RWPE2 (cell line): ENCODE measurements at regions not wholly inside any gene's neighbourhood (a gene's known extent, or its start where the extent isn't known, plus 50 kb on each side); places are given as distances from the start of the nearest gene placed in this dataset.

Experiments
- ATAC-seq: fragments of 200-7000 bp; cut with Tn5 transposase; 3 replicates; pipeline ENCODE4 v1.9.1; 2021; ENCODE audit warnings: low read depth
- DNase-seq: peaks from one replicate; pipeline ENCODE4 v3.0.0-alpha.2; 2020; ENCODE audit warnings: low spot score
- H3K27ac ChIP-seq: fragments of 450-650 bp; 2 replicates; pipeline ENCODE4 v1.5.1; 2017; ENCODE audit warnings: mild to moderate bottlenecking; ENCODE audit not compliant: poor library complexity, severe bottlenecking
- H3K27me3 ChIP-seq: fragments of 250-450 bp; sonication (Bioruptor Pico); 2 replicates; pipeline ENCODE4 v1.5.1; 2021; ENCODE audit warnings: mild to moderate bottlenecking, moderate library complexity; ENCODE audit not compliant: insufficient read depth, poor library complexity, severe bottlenecking
- H3K36me3 ChIP-seq: fragments of 250-450 bp; sonication (Bioruptor Pico); 2 replicates; pipeline ENCODE4 v1.5.1; 2020; ENCODE audit warnings: low read depth, mild to moderate bottlenecking, moderate library complexity
- H3K4me1 ChIP-seq: fragments of 250-450 bp; sonication (Bioruptor Pico); 2 replicates; pipeline ENCODE4 v1.5.1; 2021; ENCODE audit warnings: mild to moderate bottlenecking, moderate library complexity; ENCODE audit not compliant: insufficient read depth, poor library complexity, severe bottlenecking
- H3K4me3 ChIP-seq: fragments of 250-450 bp; sonication (Bioruptor Pico); 2 replicates; pipeline ENCODE4 v1.5.1; 2021; ENCODE audit warnings: mild to moderate bottlenecking, moderate library complexity; ENCODE audit not compliant: severe bottlenecking
- H3K9me3 ChIP-seq: fragments of 250-450 bp; sonication (Bioruptor Pico); 2 replicates; pipeline ENCODE4 v1.5.1; 2021; ENCODE audit warnings: mild to moderate bottlenecking, moderate library complexity; ENCODE audit not compliant: severe bottlenecking
- TF ChIP-seq, protein P1 (sequence below): fragments of 450-650 bp; IDR thresholded peaks from one replicate; pipeline ENCODE4 v1.5.1; 2017; ENCODE audit warnings: mild to moderate bottlenecking, moderate library complexity; ENCODE audit not compliant: poor library complexity, severe bottlenecking

DNA sequence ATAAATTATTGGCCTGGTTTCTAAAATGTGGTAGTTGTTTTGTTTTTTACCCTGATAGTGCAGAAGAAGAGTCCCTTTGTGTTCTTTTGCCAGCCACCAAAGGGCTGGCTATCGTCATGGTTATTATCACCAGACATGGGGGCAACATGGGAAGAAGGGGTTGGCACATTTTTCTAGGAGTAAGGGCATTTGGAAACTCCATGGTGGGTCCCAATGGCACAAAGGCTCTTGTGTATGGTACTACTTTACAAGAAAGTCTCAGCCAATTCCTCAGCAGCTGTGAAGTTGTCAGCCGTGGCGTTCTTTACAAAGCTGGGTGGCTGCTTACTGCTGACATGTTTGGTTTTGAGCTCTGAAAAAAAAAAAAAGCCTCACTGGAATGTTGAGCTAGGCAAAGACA lies 330.4 kb upstream of the ESRRG start:
- no peak overlapping the region for H3K4me3 ChIP-seq
- no peaks in the 10 kb centered on the region for H3K4me1 ChIP-seq
- no peaks in the 10 kb centered on the region for H3K9me3 ChIP-seq
- H3K36me3 ChIP-seq: no peaks in the 10 kb centered on the region
- TF ChIP-seq, protein P1, sequence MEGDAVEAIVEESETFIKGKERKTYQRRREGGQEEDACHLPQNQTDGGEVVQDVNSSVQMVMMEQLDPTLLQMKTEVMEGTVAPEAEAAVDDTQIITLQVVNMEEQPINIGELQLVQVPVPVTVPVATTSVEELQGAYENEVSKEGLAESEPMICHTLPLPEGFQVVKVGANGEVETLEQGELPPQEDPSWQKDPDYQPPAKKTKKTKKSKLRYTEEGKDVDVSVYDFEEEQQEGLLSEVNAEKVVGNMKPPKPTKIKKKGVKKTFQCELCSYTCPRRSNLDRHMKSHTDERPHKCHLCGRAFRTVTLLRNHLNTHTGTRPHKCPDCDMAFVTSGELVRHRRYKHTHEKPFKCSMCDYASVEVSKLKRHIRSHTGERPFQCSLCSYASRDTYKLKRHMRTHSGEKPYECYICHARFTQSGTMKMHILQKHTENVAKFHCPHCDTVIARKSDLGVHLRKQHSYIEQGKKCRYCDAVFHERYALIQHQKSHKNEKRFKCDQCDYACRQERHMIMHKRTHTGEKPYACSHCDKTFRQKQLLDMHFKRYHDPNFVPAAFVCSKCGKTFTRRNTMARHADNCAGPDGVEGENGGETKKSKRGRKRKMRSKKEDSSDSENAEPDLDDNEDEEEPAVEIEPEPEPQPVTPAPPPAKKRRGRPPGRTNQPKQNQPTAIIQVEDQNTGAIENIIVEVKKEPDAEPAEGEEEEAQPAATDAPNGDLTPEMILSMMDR: no peak
- H3K27ac ChIP-seq: no peak overlapping the region
- ATAC-seq: no peak
- no peaks in the 10 kb centered on the region for H3K27me3 ChIP-seq
- DNase-seq: no peak

DNA sequence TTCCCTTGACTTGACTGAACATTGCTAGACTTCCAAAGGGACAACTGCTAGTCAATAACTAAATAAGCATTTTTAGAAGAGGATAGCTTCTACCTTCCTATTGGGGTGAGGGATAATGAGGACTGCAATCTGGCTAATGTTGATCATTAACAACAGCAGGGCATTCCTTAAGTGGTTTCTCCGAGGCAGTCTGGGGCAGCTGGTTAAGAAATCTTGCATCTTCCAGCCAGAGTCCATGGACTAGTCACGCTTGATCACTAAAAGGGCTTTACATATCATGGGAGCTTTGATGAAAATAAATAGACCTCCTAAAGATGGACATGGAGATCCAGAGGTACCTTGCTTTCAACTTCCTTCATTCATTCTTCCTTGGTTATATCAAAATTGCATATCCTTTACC lies 329.4 kb upstream of the ESRRG start:
- DNase-seq (no peak), ATAC-seq (no peak)
- TF ChIP-seq, protein P1: no peak
- H3K4me1 ChIP-seq: no peaks in the 10 kb centered on the region
- no peaks in the 10 kb centered on the region for H3K36me3 ChIP-seq
- no peaks in the 10 kb centered on the region for H3K9me3 ChIP-seq
- no peak overlapping the region for H3K27ac ChIP-seq
- no peaks in the 10 kb centered on the region for H3K27me3 ChIP-seq
- H3K4me3 ChIP-seq: no peak overlapping the region

DNA sequence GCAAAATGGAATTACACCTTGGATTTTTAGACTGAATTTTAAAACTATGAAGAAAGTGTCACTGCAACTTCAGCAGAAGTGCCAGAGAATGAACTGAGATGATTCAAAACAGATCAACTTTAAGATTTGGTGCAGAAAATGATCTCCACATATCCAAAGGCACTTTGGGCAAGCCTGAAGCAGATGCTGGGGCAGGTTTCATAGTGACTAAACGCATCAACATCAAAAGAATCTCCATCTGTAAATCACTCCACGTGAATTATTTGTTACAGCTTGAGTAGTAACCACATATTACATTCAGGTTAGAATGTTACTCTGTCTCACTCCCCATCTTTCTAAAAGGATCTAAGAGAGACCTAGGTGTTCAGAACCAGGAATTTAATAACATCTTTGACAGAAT lies 329.0 kb upstream of the ESRRG start:
- TF ChIP-seq, protein P1: no peak

DNA sequence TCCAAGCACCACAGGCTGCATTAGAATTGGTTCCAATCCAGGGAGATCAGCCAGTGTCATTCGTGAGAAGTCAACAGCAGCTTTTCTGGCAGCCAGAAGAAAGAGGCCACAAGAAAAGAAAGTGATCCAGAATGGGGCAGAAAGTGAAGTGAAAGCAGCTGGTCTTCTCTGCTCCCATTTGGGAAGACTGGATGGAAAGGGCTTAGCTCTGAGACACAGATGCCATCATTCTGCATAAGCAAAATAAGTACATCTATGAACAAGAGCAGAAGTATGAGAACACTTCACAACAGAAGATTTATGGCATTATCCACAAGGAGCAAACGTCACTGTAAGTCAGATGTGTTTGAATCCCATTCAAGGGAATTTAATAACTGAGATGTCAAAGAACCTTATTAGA lies 326.5 kb upstream of the ESRRG start:
- no peak for ATAC-seq
- H3K4me1 ChIP-seq: no peaks in the 10 kb centered on the region
- TF ChIP-seq, protein P1: no peak
- no peaks in the 10 kb centered on the region for H3K36me3 ChIP-seq
- no peak for DNase-seq
- no peak overlapping the region for H3K4me3 ChIP-seq
- no peak overlapping the region for H3K27ac ChIP-seq
- no peaks in the 10 kb centered on the region for H3K27me3 ChIP-seq
- H3K9me3 ChIP-seq: no peaks in the 10 kb centered on the region

More for the DNA sequence above, 329.0 kb upstream of the ESRRG start:
- DNase-seq (no peak), ATAC-seq (no peak)
- Histone ChIP-seq H3K4me3 (no peak overlapping the region), H3K27me3 (no peaks in the 10 kb centered on the region), H3K36me3 (no peaks in the 10 kb centered on the region), H3K4me1 (no peaks in the 10 kb centered on the region), H3K27ac (no peak overlapping the region), H3K9me3 (no peaks in the 10 kb centered on the region)

DNA sequence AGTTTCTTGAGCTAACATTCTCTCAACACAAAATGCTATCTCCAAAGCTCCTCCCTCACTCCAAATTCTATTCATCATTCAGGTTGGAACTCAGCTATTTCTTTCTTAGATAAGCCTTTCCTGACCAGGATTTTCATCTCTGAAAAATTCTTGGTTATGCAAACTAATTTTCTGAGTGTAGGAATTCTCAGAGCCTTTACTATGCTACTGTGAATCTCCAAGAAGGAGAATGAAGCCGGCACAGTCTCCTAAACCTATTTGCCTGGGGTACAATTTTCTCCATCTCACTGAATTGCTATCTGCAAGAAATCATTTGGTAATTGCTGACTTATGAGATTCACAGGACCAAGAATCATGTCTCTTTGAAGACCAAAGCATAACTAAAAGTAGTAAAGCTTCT lies 325.9 kb upstream of the ESRRG start:
- DNase-seq: no peak
- Histone ChIP-seq H3K36me3 (no peaks in the 10 kb centered on the region), H3K4me3 (no peak overlapping the region), H3K9me3 (no peaks in the 10 kb centered on the region), H3K27me3 (no peaks in the 10 kb centered on the region), H3K4me1 (no peaks in the 10 kb centered on the region), H3K27ac (no peak overlapping the region)
- no peak for ATAC-seq
- TF ChIP-seq, protein P1: no peak
